Sigmoid colon (tissue), 4 donors: ENCODE measurements at regions not wholly inside any gene's neighbourhood (a gene's known extent, or its start where the extent isn't known, plus 50 kb on each side); places are given as distances from the start of the nearest gene placed in this dataset.

Experiments
- EP300 ChIP-seq, 4 donors: sonication (generic); formaldehyde crosslinking; IDR thresholded peaks; one replicate each; pipeline ENCODE4 v1.6.1; 2017; ENCODE audit warnings: antibody characterized with exemption in 4 of 4
- POLR2A ChIP-seq, 2 donors: fragments of 450-650 bp; IDR thresholded peaks; one replicate each; pipeline ENCODE4 v1.6.1; 2016; ENCODE audit warnings: antibody characterized with exemption in 2 of 2, mild to moderate bottlenecking in 2 of 2, moderate library complexity in 2 of 2
- POLR2AphosphoS5 ChIP-seq, 4 donors: sonication (generic); formaldehyde crosslinking; IDR thresholded peaks; one replicate each; pipeline ENCODE4 v1.6.1; 2017; ENCODE audit warnings: antibody characterized with exemption in 4 of 4
- TF ChIP-seq, protein P1 (sequence below), 4 experiments: fragments of 450-650 bp in 3 of 4; fragments of 200-600 bp in 1 of 4; IDR thresholded peaks; one replicate each; pipeline ENCODE4 v1.5.1; 2016 to 2019; ENCODE audit warnings: antibody characterized with exemption in 4 of 4, mild to moderate bottlenecking in 3 of 4, moderate library complexity in 2 of 4

DNA sequence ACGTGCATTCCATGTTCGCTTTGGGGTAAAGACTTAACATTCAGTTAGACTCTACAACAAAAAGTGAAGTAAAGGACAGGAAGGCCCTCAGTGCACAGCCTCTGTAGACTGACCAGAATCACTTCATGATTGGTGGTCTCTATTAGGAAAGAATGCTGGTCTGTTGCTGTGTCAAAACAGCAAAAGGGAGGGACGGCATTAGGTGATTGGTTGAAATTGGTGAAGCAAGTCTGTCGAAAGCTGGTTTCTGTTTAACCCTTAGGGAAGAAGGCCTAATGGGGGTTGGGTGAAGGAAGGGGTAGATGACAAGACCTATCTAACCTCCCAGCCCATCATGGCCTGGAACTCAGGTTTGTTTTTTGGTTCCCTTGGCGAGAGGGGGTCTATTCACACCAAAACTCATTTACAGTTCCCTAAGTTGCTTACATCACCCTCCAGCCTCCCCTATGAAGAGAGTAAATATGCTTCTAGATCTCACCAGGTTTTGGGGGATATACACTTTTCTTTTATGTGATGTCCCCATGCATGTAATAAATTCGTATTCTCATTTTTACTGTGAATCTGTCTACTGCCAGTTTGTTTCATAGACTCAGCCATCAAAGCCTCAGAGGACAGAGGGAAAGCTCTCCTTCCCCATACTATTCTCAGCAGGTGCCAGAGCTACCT lies 65.6 kb downstream of the TMEM17 start:
- no peak for TF ChIP-seq POLR2A (IDR thresholded peaks at IDR 0.05)
- TF ChIP-seq, protein P1, sequence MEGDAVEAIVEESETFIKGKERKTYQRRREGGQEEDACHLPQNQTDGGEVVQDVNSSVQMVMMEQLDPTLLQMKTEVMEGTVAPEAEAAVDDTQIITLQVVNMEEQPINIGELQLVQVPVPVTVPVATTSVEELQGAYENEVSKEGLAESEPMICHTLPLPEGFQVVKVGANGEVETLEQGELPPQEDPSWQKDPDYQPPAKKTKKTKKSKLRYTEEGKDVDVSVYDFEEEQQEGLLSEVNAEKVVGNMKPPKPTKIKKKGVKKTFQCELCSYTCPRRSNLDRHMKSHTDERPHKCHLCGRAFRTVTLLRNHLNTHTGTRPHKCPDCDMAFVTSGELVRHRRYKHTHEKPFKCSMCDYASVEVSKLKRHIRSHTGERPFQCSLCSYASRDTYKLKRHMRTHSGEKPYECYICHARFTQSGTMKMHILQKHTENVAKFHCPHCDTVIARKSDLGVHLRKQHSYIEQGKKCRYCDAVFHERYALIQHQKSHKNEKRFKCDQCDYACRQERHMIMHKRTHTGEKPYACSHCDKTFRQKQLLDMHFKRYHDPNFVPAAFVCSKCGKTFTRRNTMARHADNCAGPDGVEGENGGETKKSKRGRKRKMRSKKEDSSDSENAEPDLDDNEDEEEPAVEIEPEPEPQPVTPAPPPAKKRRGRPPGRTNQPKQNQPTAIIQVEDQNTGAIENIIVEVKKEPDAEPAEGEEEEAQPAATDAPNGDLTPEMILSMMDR (IDR thresholded peaks at IDR 0.05), result no peak
- TF ChIP-seq POLR2AphosphoS5 (IDR thresholded peaks at IDR 0.05), result no peak
- TF ChIP-seq EP300 (IDR thresholded peaks at IDR 0.05), result no peak
